Sigmoid colon (tissue), 6 donors: ENCODE measurements at regions not wholly inside any gene's neighbourhood (a gene's known extent, or its start where the extent isn't known, plus 50 kb on each side); places are given as distances from the start of the nearest gene placed in this dataset.

ENCODE experiments used
- DNase-seq: peaks from one replicate; pipeline ENCODE4 v3.0.0-alpha.2; 2019
- H3K27ac ChIP-seq, 4 donors: fragments of 200-600 bp; sonication (generic); one replicate each; pipeline ENCODE4 v1.5.1; 2016 to 2019; ENCODE audit warnings: mild to moderate bottlenecking in 1 of 4
- H3K27me3 ChIP-seq, 3 donors: fragments of 200-600 bp; sonication (generic); one replicate each; pipeline ENCODE4 v1.5.1; 2019; ENCODE audit warnings: mild to moderate bottlenecking in 1 of 3
- H3K36me3 ChIP-seq, 4 donors: fragments of 200-600 bp; sonication (generic); one replicate each; pipeline ENCODE4 v1.5.1; 2016 to 2019
- H3K4me1 ChIP-seq, 4 donors: fragments of 200-600 bp; sonication (generic); one replicate each; pipeline ENCODE4 v1.5.1; 2017 to 2019
- H3K4me3 ChIP-seq, 4 donors: fragments of 200-600 bp; sonication (generic); one replicate each; pipeline ENCODE4 v1.5.1; 2017 to 2019; ENCODE audit warnings: mild to moderate bottlenecking in 2 of 4, moderate library complexity in 1 of 4
- H3K9me3 ChIP-seq, 4 donors: fragments of 200-600 bp in 3 of 4; sonication (generic) in 3 of 4; one replicate each; pipeline versions ENCODE4 v1.5.1 to v1.6.1; 2013 to 2019
- EP300 ChIP-seq, 4 donors: sonication (generic); formaldehyde crosslinking; IDR thresholded peaks; one replicate each; pipeline ENCODE4 v1.6.1; 2017; ENCODE audit warnings: antibody characterized with exemption in 4 of 4
- POLR2A ChIP-seq, 2 donors: fragments of 450-650 bp; IDR thresholded peaks; one replicate each; pipeline ENCODE4 v1.6.1; 2016; ENCODE audit warnings: antibody characterized with exemption in 2 of 2, mild to moderate bottlenecking in 2 of 2, moderate library complexity in 2 of 2
- POLR2AphosphoS5 ChIP-seq, 4 donors: sonication (generic); formaldehyde crosslinking; IDR thresholded peaks; one replicate each; pipeline ENCODE4 v1.6.1; 2017; ENCODE audit warnings: antibody characterized with exemption in 4 of 4
- WGBS, 2 donors: extraction: QIAGEN DNeasy Blood & Tissue Kit; methylation state at CpG; one replicate each; pipeline ENCODE4 v1.1.7; 2013; 5-methylcytosine and 5-hydroxymethylcytosine counted together
- intact Hi-C: fragments of 100-400 bp; cut with DNase I; formaldehyde crosslinking; loops from one replicate; pipeline ENCODE4 v1.15.1; 2023
- TF ChIP-seq, protein P1 (sequence below), 4 experiments: fragments of 450-650 bp in 3 of 4; fragments of 200-600 bp in 1 of 4; IDR thresholded peaks; one replicate each; pipeline ENCODE4 v1.5.1; 2016 to 2019; ENCODE audit warnings: antibody characterized with exemption in 4 of 4, mild to moderate bottlenecking in 3 of 4, moderate library complexity in 2 of 4
- donor health status: healthy with polysubstance abuse.
- donor health status: healthy.

DNA sequence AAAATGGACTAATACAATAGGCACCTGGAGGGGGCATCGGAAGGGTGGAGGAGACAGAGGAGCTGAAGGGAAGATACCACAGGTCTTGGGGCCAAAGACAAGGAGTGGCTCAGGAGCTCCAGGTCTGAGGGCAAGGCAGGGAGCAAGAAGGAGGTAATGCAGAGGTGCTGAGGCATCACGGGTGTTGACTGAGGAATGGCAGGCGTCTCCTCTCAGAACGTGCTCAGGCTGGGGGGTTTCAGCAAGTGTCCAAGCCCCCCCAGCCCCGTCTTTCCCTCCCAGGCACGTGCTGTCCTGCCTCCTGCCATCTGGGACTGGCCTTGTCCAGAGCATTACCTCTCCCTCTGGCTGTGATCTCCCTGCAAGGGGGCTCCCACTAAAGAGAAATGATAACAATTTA is 265.4 kb downstream of the DCDC2C start:
- WGBS, 2 donors, result 59 to 69% methylated on average over 6 of the region's 6 CpGs
- TF ChIP-seq EP300 (IDR thresholded peaks at IDR 0.05) (no peak), POLR2AphosphoS5 (IDR thresholded peaks at IDR 0.05) (no peak), POLR2A (IDR thresholded peaks at IDR 0.05) (no peak)
- TF ChIP-seq, protein P1, sequence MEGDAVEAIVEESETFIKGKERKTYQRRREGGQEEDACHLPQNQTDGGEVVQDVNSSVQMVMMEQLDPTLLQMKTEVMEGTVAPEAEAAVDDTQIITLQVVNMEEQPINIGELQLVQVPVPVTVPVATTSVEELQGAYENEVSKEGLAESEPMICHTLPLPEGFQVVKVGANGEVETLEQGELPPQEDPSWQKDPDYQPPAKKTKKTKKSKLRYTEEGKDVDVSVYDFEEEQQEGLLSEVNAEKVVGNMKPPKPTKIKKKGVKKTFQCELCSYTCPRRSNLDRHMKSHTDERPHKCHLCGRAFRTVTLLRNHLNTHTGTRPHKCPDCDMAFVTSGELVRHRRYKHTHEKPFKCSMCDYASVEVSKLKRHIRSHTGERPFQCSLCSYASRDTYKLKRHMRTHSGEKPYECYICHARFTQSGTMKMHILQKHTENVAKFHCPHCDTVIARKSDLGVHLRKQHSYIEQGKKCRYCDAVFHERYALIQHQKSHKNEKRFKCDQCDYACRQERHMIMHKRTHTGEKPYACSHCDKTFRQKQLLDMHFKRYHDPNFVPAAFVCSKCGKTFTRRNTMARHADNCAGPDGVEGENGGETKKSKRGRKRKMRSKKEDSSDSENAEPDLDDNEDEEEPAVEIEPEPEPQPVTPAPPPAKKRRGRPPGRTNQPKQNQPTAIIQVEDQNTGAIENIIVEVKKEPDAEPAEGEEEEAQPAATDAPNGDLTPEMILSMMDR (IDR thresholded peaks at IDR 0.05), result no peak
- H3K27me3 ChIP-seq, result peaks cover 0 to 14% (median 0%) of the 10 kb centered on the region in 3 donors

DNA sequence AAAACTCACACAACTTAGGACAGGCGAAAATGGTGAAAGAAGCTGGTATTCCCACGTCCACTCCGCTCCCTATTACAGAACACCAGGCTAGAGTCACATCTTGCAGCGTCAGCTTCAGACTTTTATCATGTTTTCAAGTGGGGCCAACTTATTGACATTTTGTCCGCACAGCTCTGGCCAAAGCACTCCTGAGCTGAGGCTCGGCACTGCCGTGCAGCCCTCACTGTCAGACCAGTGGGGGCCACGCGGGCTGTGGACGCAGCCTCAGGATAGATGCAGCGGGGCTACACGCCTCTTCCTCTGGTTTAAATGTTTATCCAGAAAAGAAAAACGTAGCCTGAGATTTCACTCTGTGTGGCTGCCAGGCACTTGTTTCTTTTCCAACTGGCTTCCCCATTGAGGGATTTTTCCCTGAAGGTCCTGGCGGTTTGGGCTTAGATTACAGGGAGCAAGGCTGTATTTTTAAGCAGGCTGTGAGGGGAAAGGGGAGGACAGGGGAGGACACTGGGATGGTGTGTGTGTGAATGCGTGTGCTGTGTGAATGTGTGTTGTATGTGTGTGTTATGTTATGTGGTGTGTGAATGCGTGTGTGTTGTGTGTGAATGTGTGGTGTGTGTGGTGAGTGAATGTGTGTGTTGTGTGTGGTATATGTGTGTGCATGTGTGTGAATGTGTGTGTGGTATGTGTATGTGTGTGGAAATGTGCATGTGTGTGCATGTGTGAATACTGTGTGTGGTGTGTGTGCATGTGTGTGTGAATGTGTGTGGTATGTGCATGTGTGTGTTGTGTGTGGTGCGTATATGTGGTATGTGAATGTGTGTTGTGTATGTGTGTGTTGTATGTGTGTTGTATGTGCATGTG is 267.6 kb downstream of the DCDC2C start:
- no peaks in the 10 kb centered on the region for H3K36me3 ChIP-seq
- intact Hi-C loops, result no loop called here
- TF ChIP-seq POLR2AphosphoS5 (IDR thresholded peaks at IDR 0.05), result no peak
- TF ChIP-seq, protein P1 (IDR thresholded peaks at IDR 0.05), result no peak
- TF ChIP-seq POLR2A (IDR thresholded peaks at IDR 0.05), result no peak
- TF ChIP-seq EP300 (IDR thresholded peaks at IDR 0.05), result no peak
- H3K27me3 ChIP-seq, result peaks cover 0 to 10% (median 0%) of the 10 kb centered on the region in 3 donors
- no peak overlapping the region for H3K4me3 ChIP-seq
- H3K4me1 ChIP-seq, result no peaks in the 10 kb centered on the region
- H3K9me3 ChIP-seq, result no peaks in the 10 kb centered on the region
- DNase-seq, result no peak
- H3K27ac ChIP-seq, result no peak overlapping the region
- 62 to 68% methylated on average over 17 of the region's 17 CpGs for WGBS, 2 donors

More for the DNA sequence above, 265.4 kb downstream of the DCDC2C start:
- Histone ChIP-seq H3K9me3 (no peaks in the 10 kb centered on the region), H3K4me3 (no peak overlapping the region), H3K36me3 (no peaks in the 10 kb centered on the region), H3K27ac (no peak overlapping the region), H3K4me1 (no peaks in the 10 kb centered on the region)
- no peak for DNase-seq
- intact Hi-C loops, result no loop called here

DNA sequence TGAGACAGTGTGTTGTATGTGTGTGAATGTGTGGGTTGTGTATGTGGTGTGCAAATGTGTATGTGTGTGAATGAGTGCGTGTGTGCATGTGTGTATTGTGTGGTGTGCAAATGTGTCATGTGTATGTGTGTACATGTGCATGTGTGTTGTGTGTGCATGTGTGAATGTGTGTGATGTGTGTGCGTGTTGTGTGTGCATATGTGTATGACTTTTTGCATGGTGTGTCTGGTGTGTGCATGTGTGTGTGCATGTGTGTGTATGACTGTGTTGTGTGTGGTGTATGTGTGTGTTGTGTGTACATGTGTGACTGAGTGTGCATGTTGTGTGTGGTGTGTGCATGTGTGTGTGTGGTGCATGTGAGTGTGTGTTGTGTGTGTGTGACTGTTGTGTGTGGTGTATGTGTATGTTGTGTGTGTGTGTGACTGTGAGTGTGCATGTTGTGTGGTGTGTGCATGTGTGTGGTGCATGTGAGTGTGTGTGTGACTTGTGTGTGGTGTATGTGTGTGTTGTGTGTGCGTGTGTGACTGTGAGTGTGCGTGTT is 268.3 kb downstream of the DCDC2C start:
- no peak for DNase-seq
- intact Hi-C loops, result no loop called here
- Histone ChIP-seq H3K27me3 (peaks cover 0 to 10% (median 0%) of the 10 kb centered on the region in 3 donors), H3K27ac (no peak overlapping the region), H3K4me1 (no peaks in the 10 kb centered on the region), H3K4me3 (no peak overlapping the region), H3K36me3 (no peaks in the 10 kb centered on the region), H3K9me3 (no peaks in the 10 kb centered on the region)
- WGBS, 2 donors, result 96 to 99% methylated on average over 4 of the region's 4 CpGs
- TF ChIP-seq EP300 (IDR thresholded peaks at IDR 0.05) (no peak), POLR2AphosphoS5 (IDR thresholded peaks at IDR 0.05) (no peak), POLR2A (IDR thresholded peaks at IDR 0.05) (no peak)
- TF ChIP-seq, protein P1 (IDR thresholded peaks at IDR 0.05), result no peak

DNA sequence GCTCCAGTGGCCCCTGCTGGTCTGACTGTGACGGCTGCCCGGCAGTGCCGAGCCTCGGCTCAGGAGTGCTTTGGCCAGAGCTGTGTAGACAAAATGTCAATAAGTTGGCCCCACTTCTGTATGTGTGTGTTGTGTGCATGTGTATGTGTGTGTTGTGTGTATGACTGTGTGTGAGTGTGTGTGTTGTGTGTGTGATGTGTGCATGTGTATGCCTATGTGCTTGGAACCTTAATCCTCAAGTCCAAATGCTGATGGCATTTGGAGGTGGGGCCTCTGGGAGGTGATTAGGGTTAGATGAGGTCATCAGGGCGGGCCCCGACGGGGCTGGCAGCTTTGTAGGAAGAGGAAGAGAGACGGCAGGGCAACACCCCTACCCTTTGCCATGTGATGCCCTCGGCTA is 269.0 kb downstream of the DCDC2C start:
- intact Hi-C loops, result no loop called here

More for the DNA sequence above, 269.0 kb downstream of the DCDC2C start:
- H3K9me3 ChIP-seq, result no peaks in the 10 kb centered on the region
- no peak overlapping the region for H3K27ac ChIP-seq
- peaks cover 0 to 10% (median 0%) of the 10 kb centered on the region in 3 donors for H3K27me3 ChIP-seq
- no peak overlapping the region for H3K4me3 ChIP-seq
- no peak for TF ChIP-seq EP300 (IDR thresholded peaks at IDR 0.05)
- TF ChIP-seq, protein P1 (IDR thresholded peaks at IDR 0.05), result no peak
- TF ChIP-seq POLR2AphosphoS5 (IDR thresholded peaks at IDR 0.05), result no peak
- TF ChIP-seq POLR2A (IDR thresholded peaks at IDR 0.05), result no peak
- no peaks in the 10 kb centered on the region for H3K36me3 ChIP-seq
- no peak for DNase-seq
- 71 to 75% methylated on average over 9 of the region's 9 CpGs for WGBS, 2 donors
- H3K4me1 ChIP-seq, result no peaks in the 10 kb centered on the region
